ENCODE measurements at regions not wholly inside any gene's neighbourhood (a gene's known extent, or its start where the extent isn't known, plus 50 kb on each side); places are given as distances from the start of the nearest gene placed in this dataset.
"Not testable (repeated sequence)": the region's sequence is repeated elsewhere in the genome, so short reads cannot be mapped to it uniquely, and the experiment has no call there.

GRCh38 chr14:35213869-35214387 is 78.3 kb upstream of the PSMA6 start (continued):
- TF ChIP-seq ZNF140 (tag by site-specific recombination; IDR thresholded peaks at IDR 0.05) (no peak), ZNF585B (tag by site-specific recombination; IDR thresholded peaks at IDR 0.05) (no peak), YY2 (tag by site-specific recombination; IDR thresholded peaks at IDR 0.05) (no peak), ZFP41 (tag by site-specific recombination; IDR thresholded peaks at IDR 0.05; ENCODE audit: borderline replicate concordance) (no peak), MEIS1 (CRISPR knock-in tag; IDR thresholded peaks at IDR 0.05; ENCODE audit: borderline replicate concordance) (no peak), ZNF521 (tag by site-specific recombination; IDR thresholded peaks at IDR 0.05) (no peak), ZNF768 (tag by site-specific recombination; IDR thresholded peaks at IDR 0.05) (no peak), ZNF302 (tag by site-specific recombination; IDR thresholded peaks at IDR 0.05; ENCODE audit: low read depth) (no peak), ZNF76 (tag by site-specific recombination; IDR thresholded peaks at IDR 0.05; ENCODE audit: borderline replicate concordance, low read depth) (no peak), GLI4 (tag by site-specific recombination; IDR thresholded peaks at IDR 0.05) (no peak), ZNF211 (tag by site-specific recombination; IDR thresholded peaks at IDR 0.05; ENCODE audit: low read depth) (no peak), ZBTB6 (tag by site-specific recombination; IDR thresholded peaks at IDR 0.05) (no peak), ZNF549 (tag by site-specific recombination; IDR thresholded peaks at IDR 0.05) (no peak), INSM2 (tag by site-specific recombination; IDR thresholded peaks at IDR 0.05) (no peak), ZNF37A (tag by site-specific recombination; IDR thresholded peaks at IDR 0.05) (no peak), PRDM6 (tag by site-specific recombination; IDR thresholded peaks at IDR 0.05) (peak; percentile 68), ZNF366 (tag by site-specific recombination; conservative IDR thresholded peaks at IDR 0.05) (0 out of 2 replicates have a peak, but pooled peaks have one; percentile 22), KLF9 (tag by site-specific recombination; IDR thresholded peaks at IDR 0.05; ENCODE audit: low read depth) (no peak)

GRCh38 chr14:35214402-35214801 is 77.8 kb upstream of the PSMA6 start:
- peak overlapping the region; percentile 31; the same call in 1 of the 2 replicates for H3K27ac ChIP-seq (ENCODE audit: extremely low read depth, low read depth, low read length)
- ChIA-PET POLR2A (interaction anchor here (0.9 kb wide), 1 partner anchor 190 kb away, joined by 4 read pairs; the partner anchor contains the start of gene NFKBIA), CTCF (interaction anchor here (1.1 to 2.6 kb wide), 11 partner anchors 11 to 472 kb away, joined by 3 to 9 read pairs (median 4); partner anchors contain the start of gene PSMA6)
- not testable (repeated sequence) for H3K4me3 ChIP-seq (ENCODE audit: low read depth, low read length); H3K4me1 ChIP-seq (ENCODE audit: control insufficient read depth, insufficient read depth, low read length); H3K9me3 ChIP-seq (ENCODE audit: control insufficient read depth, insufficient read depth, low read depth, low read length); H3K36me3 ChIP-seq (ENCODE audit: control insufficient read depth in 2 of 2, insufficient read depth in 1 of 2, low read length in 2 of 2)
- TF ChIP-seq KLF1 (tag by site-specific recombination; IDR thresholded peaks at IDR 0.05): peak; percentile 61
